ENCODE measurements at regions not wholly inside any gene's neighbourhood (a gene's known extent, or its start where the extent isn't known, plus 50 kb on each side); places are given as distances from the start of the nearest gene placed in this dataset.

- Histone ChIP-seq H3K36me3 (no peaks in the 10 kb centered on the region), H3K27me3 (ENCODE audit: low read depth) (no peaks in the 10 kb centered on the region), H3K4me3 (no peak overlapping the region), H3K9me3 (replicated peaks) (no peaks in the 10 kb centered on the region), H3K27ac (replicated peaks) (peak overlapping the region; percentile 47), H3K4me1 (peaks cover 19% of the 10 kb centered on the region)
- intact Hi-C loops (cut with micrococcal nuclease): no loop called here
- no peak for TF ChIP-seq CTCF (IDR thresholded peaks at IDR 0.05; ENCODE audit: borderline replicate concordance)
- no peak for DNase-seq
Measured at GRCh38 chr10:4633186-4633585, 192.8 kb upstream of the AKR1E2 start.

- intact Hi-C loops (cut with micrococcal nuclease): no loop called here
- DNase-seq: no peak
- no peaks in the 10 kb centered on the region for H3K36me3 ChIP-seq
- no peak overlapping the region for H3K4me3 ChIP-seq
- peak overlapping the region; percentile 47 for H3K27ac ChIP-seq (replicated peaks)
- peaks cover 2% of the 10 kb centered on the region for H3K9me3 ChIP-seq (replicated peaks)
- no peaks in the 10 kb centered on the region for H3K27me3 ChIP-seq (ENCODE audit: low read depth)
- H3K4me1 ChIP-seq: peaks cover 16% of the 10 kb centered on the region
- TF ChIP-seq CTCF (IDR thresholded peaks at IDR 0.05; ENCODE audit: borderline replicate concordance): no peak
Measured at GRCh38 chr10:4632757-4633156, 193.2 kb upstream of the AKR1E2 start.

GRCh38 chr10:4626919-4627318, 199.1 kb upstream of the AKR1E2 start:
- no peaks in the 10 kb centered on the region for H3K27me3 ChIP-seq (ENCODE audit: low read depth)

GRCh38 chr10:4623757-4624420, 202.1 kb upstream of the AKR1E2 start:
- DNase-seq: no peak
- Histone ChIP-seq H3K4me3 (no peak overlapping the region), H3K9me3 (replicated peaks) (peaks cover 12% of the 10 kb centered on the region), H3K27me3 (ENCODE audit: low read depth) (no peaks in the 10 kb centered on the region), H3K36me3 (no peaks in the 10 kb centered on the region), H3K4me1 (no peaks in the 10 kb centered on the region), H3K27ac (replicated peaks) (no peak overlapping the region)
- TF ChIP-seq CTCF (IDR thresholded peaks at IDR 0.05; ENCODE audit: borderline replicate concordance): no peak
- intact Hi-C loops (cut with micrococcal nuclease): no loop called here

More at GRCh38 chr10:4626919-4627318, 199.1 kb upstream of the AKR1E2 start:
- intact Hi-C loops (cut with micrococcal nuclease): no loop called here
- peaks cover 12% of the 10 kb centered on the region for H3K9me3 ChIP-seq (replicated peaks)
- no peak overlapping the region for H3K4me3 ChIP-seq
- TF ChIP-seq CTCF (IDR thresholded peaks at IDR 0.05; ENCODE audit: borderline replicate concordance): no peak
- no peaks in the 10 kb centered on the region for H3K36me3 ChIP-seq
- no peak for DNase-seq
- no peaks in the 10 kb centered on the region for H3K4me1 ChIP-seq
- no peak overlapping the region for H3K27ac ChIP-seq (replicated peaks)

- Histone ChIP-seq H3K9me3 (replicated peaks) (peaks cover 12% of the 10 kb centered on the region), H3K4me3 (no peak overlapping the region), H3K27ac (replicated peaks) (no peak overlapping the region), H3K27me3 (ENCODE audit: low read depth) (no peaks in the 10 kb centered on the region), H3K4me1 (no peaks in the 10 kb centered on the region), H3K36me3 (no peaks in the 10 kb centered on the region)
- no peak for DNase-seq
- intact Hi-C loops (cut with micrococcal nuclease): no loop called here
- TF ChIP-seq CTCF (IDR thresholded peaks at IDR 0.05; ENCODE audit: borderline replicate concordance): no peak
Measured at GRCh38 chr10:4623200-4623599, 202.8 kb upstream of the AKR1E2 start.

All from left ventricle myocardium inferior (tissue), 1 donor.